Psoas muscle (tissue), 7 donors: ENCODE measurements at regions not wholly inside any gene's neighbourhood (a gene's known extent, or its start where the extent isn't known, plus 50 kb on each side); places are given as distances from the start of the nearest gene placed in this dataset.

Experiments used
- ATAC-seq, 4 donors: fragments of 200-7000 bp; cut with Tn5 transposase; one replicate each; pipeline ENCODE4 v1.9.1; 2020; ENCODE audit warnings: moderate library complexity in 3 of 4, mild to moderate bottlenecking in 2 of 4
- DNase-seq, 2 donors: peaks; one replicate each; pipeline ENCODE4 v3.0.0-alpha.2; 2020
- H3K27ac ChIP-seq: fragments of 200-600 bp; one replicate; pipeline ENCODE4 v1.8.0; 2022
- H3K27me3 ChIP-seq, 3 donors: fragments of 200-600 bp in 1 of 3; one replicate each; pipeline versions ENCODE4 v1.6.1 to v1.8.0; 2013 to 2022; ENCODE audit warnings: low read length in 2 of 3, mild to moderate bottlenecking in 2 of 3, moderate library complexity in 1 of 3; ENCODE audit not compliant: insufficient read depth in 3 of 3
- H3K36me3 ChIP-seq, 2 donors: fragments of 200-600 bp in 1 of 2; one replicate each; pipeline versions ENCODE4 v1.6.1 to v1.8.0; 2013 to 2022; ENCODE audit warnings: low read depth in 1 of 2, mild to moderate bottlenecking in 1 of 2, moderate library complexity in 1 of 2; ENCODE audit not compliant: insufficient read depth in 1 of 2
- H3K4me1 ChIP-seq: fragments of 200-600 bp; one replicate; pipeline ENCODE4 v1.8.0; 2022
- H3K4me3 ChIP-seq: fragments of 200-600 bp; one replicate; pipeline ENCODE4 v1.8.0; 2022; ENCODE audit warnings: mild to moderate bottlenecking
- H3K9me3 ChIP-seq: fragments of 200-600 bp; one replicate; pipeline ENCODE4 v1.8.0; 2022
- CTCF ChIP-seq: fragments of 200-600 bp; IDR thresholded peaks from one replicate; pipeline ENCODE4 v1.8.0; 2022; ENCODE audit warnings: antibody characterized with exemption
- whole genome bisulfite sequencing, 3 donors: extraction: QIAGEN DNeasy Blood & Tissue Kit; methylation state at CpG; one replicate each; pipeline versions ENCODE4 v1.1.6 to v1.1.7; 2013; 5-methylcytosine and 5-hydroxymethylcytosine counted together
- intact Hi-C, 2 donors: fragments of 100-400 bp; cut with DNase I; formaldehyde crosslinking; loops; one replicate each; pipeline versions ENCODE4 v1.11.0 to v1.14.2; 2022
- donor health status: healthy with polysubstance abuse.
- donor health status: DM: no; HTN: no; CAD: no; lungs with moderate emphysema.
- donor health status: Bipolar disorder and iron deficiency.
- donor health status: healthy.
- donor health status: DM: yes; HTN: yes; CAD: no.
- donor health status: DM: no; HTN: no; CAD: no.
- donor health status: DM: yes; HTN: yes; CAD: no.

GRCh38 chr12:68479896-68480291 is 130.8 kb upstream of the RAP1B start:
- Histone ChIP-seq H3K9me3 (no peaks in the 10 kb centered on the region), H3K36me3 (no peaks in the 10 kb centered on the region), H3K27me3 (no peaks in the 10 kb centered on the region), H3K4me1 (no peaks in the 10 kb centered on the region), H3K27ac (no peak overlapping the region), H3K4me3 (no peak overlapping the region)
- intact Hi-C loops, result no loop called here
- DNase-seq, result no peak
- no peak for TF ChIP-seq CTCF
- 62 to 69% (median 66%) methylated on average over 2 of the region's 2 CpGs for WGBS, 3 donors
- no peak for ATAC-seq

- no peaks in the 10 kb centered on the region for H3K27me3 ChIP-seq
- H3K4me3 ChIP-seq, result no peak overlapping the region
- DNase-seq, result no peak
- no peaks in the 10 kb centered on the region for H3K4me1 ChIP-seq
- intact Hi-C loops, result no loop called here
- no peaks in the 10 kb centered on the region for H3K36me3 ChIP-seq
- no peak for ATAC-seq
- TF ChIP-seq CTCF, result no peak
- no peaks in the 10 kb centered on the region for H3K9me3 ChIP-seq
- no peak overlapping the region for H3K27ac ChIP-seq
Observed at GRCh38 chr12:68480526-68480925, 130.2 kb upstream of the RAP1B start.

- H3K27me3 ChIP-seq, result no peaks in the 10 kb centered on the region
- DNase-seq (no peak), ATAC-seq (no peak)
- H3K36me3 ChIP-seq, result no peaks in the 10 kb centered on the region
- WGBS, 3 donors, result 53 to 54% (median 53%) methylated on average over 7 of the region's 7 CpGs
- no peak overlapping the region for H3K4me3 ChIP-seq
- no peaks in the 10 kb centered on the region for H3K9me3 ChIP-seq
- intact Hi-C loops, result no loop called here
- no peak for TF ChIP-seq CTCF
- no peak overlapping the region for H3K27ac ChIP-seq
- H3K4me1 ChIP-seq, result no peaks in the 10 kb centered on the region
Observed at GRCh38 chr12:68481181-68481941, 129.3 kb upstream of the RAP1B start.

- H3K4me1 ChIP-seq, result no peaks in the 10 kb centered on the region
- H3K9me3 ChIP-seq, result no peaks in the 10 kb centered on the region
- no peak overlapping the region for H3K27ac ChIP-seq
- DNase-seq (no peak), ATAC-seq (no peak)
- 34 to 79% (median 77%) methylated on average over 1 of the region's 1 CpG for WGBS, 3 donors
- no peak for TF ChIP-seq CTCF
- no peaks in the 10 kb centered on the region for H3K27me3 ChIP-seq
- H3K36me3 ChIP-seq, result no peaks in the 10 kb centered on the region
- intact Hi-C loops, result no loop called here
- H3K4me3 ChIP-seq, result no peak overlapping the region
Observed at GRCh38 chr12:68482014-68482413, 128.7 kb upstream of the RAP1B start.

GRCh38 chr12:68482660-68483059 is 128.0 kb upstream of the RAP1B start:
- Histone ChIP-seq H3K9me3 (no peaks in the 10 kb centered on the region), H3K36me3 (no peaks in the 10 kb centered on the region), H3K27ac (no peak overlapping the region), H3K4me1 (no peaks in the 10 kb centered on the region), H3K4me3 (no peak overlapping the region), H3K27me3 (no peaks in the 10 kb centered on the region)
- ATAC-seq (no peak), DNase-seq (no peak)
- intact Hi-C loops, result no loop called here
- no peak for TF ChIP-seq CTCF
- 58 to 71% (median 71%) methylated on average over 1 of the region's 1 CpG for WGBS, 3 donors
